GM18907 (cell line): ENCODE measurements at regions not wholly inside any gene's neighbourhood (a gene's known extent, or its start where the extent isn't known, plus 50 kb on each side); places are given as distances from the start of the nearest gene placed in this dataset.

ENCODE experiments used
- ATAC-seq: cut with Tn5 transposase; IDR thresholded peaks from one replicate; pipeline ENCODE4 v1.9.1; 2021; ENCODE audit warnings: mild to moderate bottlenecking, moderate library complexity; ENCODE audit not compliant: unreplicated experiment

DNA sequence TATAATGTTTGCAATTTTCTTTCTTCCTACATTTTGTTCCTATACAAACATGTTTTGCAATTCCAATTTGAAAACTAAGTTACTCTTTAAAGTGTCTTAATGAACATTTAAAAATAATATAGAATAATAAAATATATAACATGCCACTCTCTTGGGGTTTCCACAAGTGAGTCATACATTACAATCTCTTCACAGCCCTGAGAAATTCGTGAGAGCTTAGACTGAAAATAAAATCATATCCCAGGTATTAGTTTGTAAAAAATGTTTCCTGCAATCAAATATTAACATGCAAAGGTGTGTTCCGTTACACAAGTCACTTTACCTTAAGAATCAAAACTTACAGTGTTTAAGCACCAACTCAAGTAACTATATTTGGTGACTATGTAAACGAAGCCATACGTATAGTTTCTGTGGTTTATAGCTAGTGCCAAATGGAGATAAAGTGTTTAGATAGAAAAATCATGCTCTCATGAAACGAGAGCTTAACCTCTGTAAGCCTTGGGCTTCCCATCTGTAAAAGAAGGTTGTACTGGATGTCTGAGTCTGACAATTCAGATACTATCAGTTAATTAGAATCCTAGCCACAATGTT is 253.6 kb upstream of the ANO3 start:
- no peak for ATAC-seq

DNA sequence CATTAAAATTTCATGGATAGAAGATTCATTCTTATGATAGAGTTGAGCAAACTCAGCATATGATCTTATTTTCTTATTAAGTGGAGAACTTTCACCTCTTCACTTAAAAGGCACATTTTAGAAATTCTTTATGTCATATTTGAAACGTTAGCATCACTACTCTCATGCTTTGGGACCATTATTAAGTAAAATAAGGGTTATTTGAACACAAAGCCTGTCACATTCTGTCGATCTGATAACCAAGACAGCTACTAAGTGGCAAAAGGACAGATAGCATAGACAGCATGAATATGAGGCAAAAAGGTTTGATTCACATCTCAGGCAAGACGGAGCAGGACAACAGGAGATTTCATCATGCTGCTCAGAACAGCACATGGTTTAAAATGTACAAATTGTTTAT is 247.6 kb upstream of the ANO3 start:
- no peak for ATAC-seq

DNA sequence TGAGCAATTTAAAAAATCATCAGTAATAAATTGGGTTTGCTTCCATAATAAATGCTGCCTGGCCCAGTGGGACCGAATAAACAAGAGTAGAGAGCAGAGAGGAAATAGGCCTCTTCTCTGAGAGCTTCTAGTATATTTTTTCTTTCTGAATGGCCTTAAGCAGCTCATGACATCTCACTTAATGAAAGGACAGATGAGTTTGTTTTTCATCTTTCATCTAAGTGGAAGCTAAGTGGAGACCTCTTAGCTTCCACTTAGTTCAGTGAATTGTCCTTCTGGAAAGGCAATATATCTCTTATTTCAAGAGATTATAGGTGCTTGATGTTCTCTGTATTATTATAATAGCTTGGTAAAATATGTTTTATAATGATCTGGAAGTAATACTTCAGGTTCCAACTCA is 245.9 kb upstream of the ANO3 start:
- ATAC-seq: no peak

DNA sequence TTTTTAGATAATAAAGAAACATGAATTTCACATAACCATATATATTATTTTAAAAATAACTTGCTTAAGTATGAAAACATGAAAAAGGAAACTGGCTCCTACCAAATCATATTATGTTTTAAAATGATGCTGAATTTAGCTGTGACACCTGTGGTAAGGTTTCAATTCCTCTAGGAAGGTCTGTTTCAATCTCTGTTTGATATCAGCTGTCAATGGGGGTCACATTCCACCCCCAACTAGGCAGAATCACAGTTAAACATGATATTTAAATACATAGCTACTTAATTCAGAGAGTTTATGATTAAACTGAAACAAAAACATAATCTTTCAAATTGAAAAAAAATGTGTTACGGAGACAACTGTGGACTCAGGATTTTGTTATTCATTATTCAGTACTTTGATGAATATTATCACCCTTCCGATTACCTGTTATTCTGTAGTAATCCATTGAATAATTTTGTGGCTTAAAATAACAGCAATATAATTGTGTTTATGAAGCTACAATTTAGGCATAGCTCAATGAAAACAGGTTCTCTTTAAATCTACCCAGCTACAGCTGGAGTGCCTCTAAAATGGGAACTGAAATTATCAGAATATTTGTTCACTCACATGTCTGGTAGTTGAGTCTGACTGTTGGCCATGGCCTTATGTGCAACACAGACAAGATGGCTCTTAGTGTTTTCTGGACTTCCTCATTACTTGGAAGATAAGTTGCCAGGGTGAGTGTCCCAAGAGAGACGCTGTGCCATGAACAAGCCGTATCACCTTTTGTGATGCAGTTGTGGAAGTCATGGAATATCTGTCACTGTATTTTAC is 244.6 kb upstream of the ANO3 start:
- peak; percentile 99 for ATAC-seq

DNA sequence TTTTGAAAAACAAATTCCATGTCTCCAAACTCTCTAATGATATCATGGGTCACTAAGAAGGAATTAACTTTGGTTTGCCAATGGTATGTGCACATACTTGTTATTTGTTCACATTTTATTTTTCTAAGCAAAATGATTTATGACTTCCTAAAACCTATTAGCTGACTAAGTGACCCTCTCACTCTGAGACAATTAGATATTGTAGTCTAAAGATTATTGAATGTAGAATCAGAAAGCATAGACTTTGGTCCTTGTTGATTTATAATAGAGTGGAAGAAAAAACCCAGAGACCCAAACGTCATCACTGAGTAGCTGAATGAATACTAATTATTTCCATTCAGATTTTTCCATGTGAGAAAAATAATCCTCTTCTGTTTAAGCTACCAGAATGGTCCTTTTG is 243.5 kb upstream of the ANO3 start:
- ATAC-seq: no peak

DNA sequence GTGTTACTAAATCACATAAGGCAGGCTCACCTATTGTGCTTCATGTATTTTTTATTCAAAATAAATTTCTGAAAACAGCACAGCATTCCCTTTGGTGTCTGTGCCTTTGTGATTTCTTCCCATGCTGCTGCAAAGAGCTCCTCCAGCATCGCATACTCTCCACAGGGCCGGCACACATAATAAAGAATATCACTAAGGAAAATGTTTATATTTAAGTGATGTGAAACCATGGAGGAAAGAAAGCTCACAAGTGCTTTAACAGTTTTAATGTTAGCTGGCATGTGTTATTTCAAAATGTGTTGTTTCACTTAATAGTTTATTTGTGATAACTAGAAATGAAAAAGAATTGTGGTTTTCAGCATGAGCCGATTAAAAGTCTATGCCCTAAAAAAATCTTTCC is 241.3 kb upstream of the ANO3 start:
- no peak for ATAC-seq

DNA sequence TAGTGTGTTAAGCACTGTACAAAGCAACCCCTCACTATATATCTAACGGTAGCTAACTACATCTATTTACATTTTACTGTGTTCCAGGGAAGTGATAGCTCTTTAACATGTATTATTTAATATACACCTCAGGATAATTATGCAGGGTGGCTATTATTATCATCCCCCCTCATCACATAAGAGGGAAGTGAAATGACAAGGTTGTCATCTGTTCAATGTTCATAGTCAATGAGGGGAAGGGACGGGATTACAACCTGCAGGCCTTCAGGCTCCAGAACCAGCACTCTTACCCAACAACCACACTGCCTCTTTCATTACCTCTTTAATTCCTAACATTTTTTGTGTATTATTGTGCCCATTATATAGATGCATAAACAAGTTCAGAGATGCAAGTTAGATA is 238.7 kb upstream of the ANO3 start:
- no peak for ATAC-seq

DNA sequence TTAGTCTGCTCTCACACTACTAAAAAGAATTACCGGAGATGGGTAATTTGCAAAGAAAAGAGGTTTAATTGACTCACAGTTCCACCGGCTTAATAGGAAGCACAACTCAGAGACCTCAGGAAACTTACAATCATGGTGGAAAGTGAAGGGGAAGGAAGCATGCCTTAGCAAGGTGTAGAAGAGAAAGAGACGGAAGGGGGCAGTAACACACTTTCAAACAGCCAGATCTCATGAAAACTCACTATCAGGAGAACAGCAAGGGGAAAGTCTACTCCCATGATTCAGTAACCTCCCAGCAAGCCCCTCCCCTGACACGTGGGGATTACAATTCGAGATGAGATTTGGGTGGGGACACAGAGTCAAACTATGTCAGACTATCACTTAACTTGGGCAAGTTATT is 236.6 kb upstream of the ANO3 start:
- no peak for ATAC-seq

DNA sequence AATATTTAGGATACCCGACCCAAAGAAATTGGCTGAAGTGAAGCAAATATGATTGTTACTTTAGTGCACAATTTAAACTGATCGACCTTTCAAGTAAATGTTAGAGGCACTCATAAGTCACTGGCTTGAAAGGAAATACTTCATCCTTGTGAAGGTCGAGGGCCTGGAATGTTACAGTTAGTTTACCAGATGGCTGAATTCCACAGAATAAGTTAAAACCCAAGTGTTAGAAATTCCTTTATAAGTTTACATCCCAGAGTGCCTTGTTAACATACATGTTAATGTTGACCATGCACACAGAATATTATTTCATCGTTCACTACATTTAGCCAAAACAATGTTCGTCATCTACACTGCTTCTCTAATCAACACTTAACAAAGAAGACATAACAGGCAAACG is 235.5 kb upstream of the ANO3 start:
- ATAC-seq: no peak

DNA sequence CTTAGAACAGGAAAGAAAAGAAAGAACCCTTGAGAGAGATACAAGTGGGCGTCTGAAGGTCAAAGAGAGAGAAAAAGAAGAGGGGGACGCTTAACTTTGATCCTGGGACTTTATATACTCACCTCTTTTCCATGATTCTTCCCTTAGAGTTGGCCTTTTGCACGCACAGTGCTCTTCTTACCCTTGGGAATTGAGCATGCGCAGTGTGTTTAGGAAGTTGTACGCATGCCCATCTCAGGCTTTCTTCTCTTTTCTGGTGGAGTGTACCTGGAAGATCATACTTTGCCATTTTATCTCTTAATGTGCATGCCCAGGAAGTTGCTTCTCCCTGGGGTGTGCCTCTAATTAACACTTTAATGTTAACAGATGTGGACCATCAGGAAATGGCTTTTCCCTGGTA is 229.6 kb upstream of the ANO3 start:
- ATAC-seq: no peak

DNA sequence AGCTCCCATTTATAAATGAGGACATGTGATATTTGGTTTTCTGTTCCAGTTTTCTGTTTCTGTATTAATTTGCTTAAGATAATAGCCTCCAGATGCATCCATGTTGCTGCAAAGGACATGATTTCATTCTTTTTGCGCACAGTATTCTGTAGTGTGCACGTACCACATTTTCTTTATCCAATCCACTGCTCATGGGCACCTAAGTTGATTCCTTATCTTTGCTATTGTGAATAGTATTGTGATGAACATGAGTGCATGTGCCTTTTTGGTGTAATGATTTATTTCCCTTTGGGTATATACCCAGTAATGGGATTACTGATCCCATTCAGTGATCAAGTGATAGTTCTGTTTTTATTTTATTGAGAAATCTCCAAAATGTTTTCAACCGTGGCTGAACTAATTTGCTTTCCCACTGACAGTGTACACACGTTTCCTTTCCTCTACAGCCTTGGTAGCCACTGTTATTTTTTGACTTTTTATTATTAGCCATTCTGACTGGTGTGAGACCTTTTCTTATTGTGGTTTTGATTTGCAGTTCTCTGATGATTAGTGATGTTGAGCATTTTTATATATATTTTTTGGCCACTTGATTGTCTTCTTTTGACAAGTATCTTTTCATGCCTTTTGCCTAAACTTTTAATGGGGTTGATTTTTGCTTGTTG is 226.0 kb upstream of the ANO3 start:
- ATAC-seq: no peak

DNA sequence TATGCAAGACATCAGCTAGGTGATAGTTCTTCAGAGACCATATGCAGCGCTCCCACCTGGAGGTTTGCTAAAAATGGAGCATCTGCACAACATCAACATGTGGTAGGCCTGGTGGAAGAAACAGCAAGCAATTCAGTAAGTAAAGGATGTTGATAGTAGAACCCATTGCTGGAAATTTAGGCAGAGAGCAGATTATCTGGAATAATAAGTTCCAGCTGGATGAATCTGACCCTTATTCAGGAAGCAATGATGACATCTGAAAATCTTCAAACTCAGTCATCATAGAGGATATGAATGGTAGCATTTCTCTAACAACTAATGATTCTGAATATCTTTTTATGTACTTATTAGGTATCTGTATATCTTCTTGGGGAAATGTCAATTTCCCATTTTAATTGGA is 225.2 kb upstream of the ANO3 start:
- ATAC-seq: no peak

DNA sequence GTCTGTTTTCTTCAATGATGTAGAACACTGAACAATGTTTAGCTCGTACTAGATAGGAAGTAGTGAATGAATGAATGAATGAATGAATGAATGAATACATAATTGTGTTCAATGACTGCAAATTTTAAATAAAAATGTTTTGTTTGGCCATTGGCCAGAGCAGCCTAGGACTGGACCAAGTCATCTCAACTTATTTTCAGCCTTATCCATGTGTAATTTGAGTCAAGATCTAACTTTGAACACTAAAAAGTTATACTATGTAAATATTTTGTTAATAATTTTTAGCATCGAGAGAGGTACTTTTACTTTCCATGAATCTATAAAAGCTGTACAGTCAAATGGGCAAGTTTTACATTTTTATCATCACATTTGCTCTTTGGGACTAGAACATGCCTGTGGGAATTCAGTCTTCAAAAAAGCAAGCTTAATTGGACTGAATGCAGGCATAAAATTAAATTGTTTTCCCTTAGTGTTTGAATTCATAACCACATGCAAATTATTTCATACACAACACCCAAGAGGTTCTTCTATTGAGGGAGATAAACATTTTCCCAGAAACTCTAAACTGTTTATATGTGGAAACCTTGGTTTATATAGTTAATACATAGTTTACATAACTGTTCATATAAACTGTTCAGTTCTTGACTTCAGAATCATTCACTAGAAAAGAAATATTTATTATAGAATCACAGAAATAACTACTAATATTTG is 222.1 kb upstream of the ANO3 start:
- ATAC-seq: no peak

DNA sequence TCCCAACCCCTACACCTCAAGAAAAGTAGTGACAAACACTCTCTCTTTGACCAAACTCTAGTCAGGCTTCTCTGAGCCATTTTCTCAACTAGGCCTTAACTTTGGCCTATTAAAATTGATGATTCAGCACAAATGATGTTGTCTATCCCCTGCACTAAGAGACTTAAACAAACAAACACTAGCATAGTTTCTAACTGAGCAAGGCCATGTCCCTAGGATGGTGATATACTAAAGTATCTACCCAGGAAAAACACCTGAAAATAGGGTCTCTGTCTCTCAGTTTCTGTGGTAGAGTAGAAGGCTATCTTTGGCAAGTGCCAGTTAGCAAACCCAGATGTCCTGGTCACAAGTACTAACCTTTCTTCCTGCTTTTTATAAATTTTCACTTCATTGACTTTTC is 219.7 kb upstream of the ANO3 start:
- ATAC-seq: no peak

DNA sequence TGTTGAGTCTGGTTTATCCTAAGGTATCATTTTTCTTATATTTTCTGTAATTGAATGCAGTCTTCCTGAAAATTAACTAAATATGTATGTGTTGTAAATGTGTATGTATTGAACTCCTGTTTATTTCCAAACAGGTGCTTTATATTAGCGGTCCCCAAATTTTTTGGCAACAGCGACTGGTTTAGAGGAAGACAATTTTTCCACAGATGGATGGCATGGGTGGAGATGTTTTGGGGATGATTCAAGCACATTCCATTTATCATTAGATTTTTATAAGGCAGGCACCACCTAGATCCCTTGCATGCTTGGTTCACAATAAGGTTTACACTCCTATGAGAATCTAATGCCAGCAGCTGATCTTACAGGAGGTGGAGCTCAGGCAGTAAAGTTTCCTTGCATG is 210.5 kb upstream of the ANO3 start:
- ATAC-seq: no peak

DNA sequence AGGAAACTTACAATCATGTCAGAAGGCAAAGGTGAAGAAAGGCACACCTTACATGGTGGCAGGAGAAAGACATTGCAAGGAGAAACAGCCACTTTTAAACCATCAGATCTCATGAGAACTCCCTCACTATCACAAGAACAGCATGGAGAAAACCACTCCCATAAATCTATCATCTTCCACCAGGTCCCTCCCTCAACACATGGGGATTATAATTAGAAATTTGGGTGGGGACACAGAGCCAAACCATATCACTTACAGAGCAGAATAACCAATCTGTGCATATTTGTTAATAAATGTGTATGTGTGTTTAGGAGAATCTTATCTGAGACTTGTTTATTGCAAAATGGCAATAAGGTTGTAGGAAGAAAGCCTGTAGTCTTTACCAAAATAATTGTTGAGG is 205.2 kb upstream of the ANO3 start:
- ATAC-seq: no peak

DNA sequence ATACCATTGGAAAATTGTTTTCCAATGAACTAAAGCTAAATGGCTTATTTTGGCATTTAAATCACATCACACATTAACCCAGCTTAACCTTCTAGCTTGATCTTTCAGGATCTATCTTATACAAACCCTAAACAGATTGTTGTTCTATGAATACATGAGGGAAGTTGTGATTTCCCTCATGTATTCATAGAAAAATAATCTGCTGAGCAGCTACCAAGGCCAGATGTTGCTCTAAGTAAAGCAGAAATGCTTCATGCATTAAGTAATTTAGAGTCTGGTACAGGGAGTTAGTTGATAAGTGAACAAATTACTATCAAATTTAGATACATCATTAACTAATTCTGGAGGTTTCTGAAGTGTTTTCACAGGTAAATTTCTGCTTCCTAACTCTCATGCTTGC is 204.6 kb upstream of the ANO3 start:
- no peak for ATAC-seq

DNA sequence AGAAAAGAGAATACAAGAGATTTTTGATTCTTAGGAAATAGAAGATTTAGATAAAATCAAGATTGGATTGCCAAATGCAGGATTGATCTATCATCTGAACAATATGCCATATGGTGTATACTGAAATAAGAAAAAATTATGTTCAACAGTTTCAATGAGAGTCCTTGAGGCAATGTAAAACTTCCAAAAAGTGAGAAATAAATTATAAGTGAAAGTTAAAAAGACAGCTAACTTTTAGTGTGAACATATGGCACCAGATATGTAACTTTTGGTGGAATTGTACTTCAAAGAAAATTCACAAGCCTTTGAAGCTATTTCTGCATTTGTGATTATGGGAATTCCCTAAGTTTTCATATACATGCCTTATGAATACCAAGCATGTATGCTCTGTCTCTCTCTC is 200.5 kb upstream of the ANO3 start:
- no peak for ATAC-seq

DNA sequence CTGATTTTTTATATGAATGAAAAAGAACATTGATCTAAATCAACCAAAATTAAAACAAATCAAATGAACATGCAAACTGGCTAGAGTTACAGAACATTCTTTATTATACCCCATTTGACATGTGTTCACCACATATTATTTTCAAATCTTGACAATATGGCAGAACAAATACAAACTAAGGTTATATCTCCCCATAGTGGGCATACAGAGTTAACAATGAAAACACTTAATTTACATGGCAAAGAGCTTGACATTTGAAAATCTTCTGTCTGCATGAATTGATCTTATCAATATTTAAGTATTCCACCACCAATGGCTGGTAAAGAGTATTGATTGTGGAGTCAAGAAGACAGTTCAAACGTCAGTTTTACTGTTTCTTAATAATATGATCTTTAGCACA is 197.9 kb upstream of the ANO3 start:
- ATAC-seq: no peak

DNA sequence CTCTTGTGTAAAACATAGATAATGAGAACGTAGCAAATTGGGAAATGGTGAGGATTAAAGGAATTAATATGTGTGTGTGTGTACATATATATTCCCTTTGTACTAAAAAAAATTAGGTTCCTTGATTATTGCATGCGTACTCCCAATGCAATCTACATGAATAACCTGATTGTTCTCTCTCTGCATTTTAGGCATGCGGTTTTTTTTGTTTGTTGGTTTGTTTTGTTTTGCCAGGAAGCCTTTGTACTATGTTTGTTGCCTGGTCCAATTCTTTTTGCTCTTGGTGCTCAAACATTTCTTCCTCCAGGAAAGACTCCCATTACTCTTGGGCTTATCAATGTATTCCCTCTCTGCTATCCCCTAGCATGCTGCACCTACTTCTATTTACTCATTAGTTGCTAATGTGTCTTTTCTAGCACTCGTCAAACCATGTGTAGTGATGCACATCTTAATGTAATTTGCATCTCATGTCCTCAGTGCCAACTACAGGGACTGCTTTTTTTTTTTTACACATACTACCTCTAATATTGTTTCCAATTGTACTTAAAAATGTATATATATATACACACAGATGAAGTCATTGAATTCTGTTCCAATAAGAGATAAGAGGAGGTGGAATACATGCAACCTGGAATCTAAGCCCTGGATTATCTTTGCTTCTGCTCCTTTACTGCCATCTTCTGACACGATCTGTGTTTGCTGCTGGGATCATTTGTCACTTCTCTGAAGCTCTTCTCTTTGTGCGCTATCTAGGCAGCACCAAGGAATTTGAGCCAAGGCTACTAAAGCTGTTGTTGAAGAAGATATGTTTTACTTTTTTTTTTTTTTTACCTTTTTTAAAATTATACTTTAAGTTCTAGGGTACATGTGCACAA is 197.2 kb upstream of the ANO3 start:
- ATAC-seq: peak; percentile 55

DNA sequence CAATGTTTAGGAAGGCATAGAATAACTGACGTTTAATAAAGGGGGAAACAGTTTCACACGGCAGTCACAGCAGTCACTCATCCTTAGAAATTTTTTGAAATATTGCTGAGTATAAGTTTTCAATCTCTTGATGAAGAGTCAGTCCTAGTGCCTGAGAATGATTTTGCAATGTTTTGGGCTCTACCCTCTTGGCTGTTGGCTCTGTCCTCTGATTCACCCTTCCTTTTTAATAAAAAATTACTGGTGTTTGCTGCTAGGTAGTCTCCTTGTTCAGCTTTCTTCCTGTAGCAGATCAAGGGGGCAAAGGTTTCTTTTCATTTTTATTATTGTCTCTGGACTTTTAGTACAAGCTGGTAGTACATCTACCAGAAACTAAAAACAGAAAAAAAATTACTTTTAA is 194.3 kb upstream of the ANO3 start:
- no peak for ATAC-seq
